Activated T-cell treated with anti-CD3 and anti-CD28 coated beads, Interleukin-2, amount 50 U/mL, for 4 hours (primary cell): ENCODE measurements at regions not wholly inside any gene's neighbourhood (a gene's known extent, or its start where the extent isn't known, plus 50 kb on each side); places are given as distances from the start of the nearest gene placed in this dataset.

Experiments used
- ATAC-seq, 2 donors: fragments of 200-7000 bp; cut with Tn5 transposase; one replicate each; pipeline ENCODE4 v1.10.0; 2021
- DNase-seq: peaks from one replicate; pipeline ENCODE4 v3.0.0-alpha.2; 2020
- H3K27me3 Mint-ChIP-seq: one replicate; pipeline ENCODE4 v1.8.0; 2021; ENCODE audit warnings: low read depth, mixed read lengths
- H3K36me3 Mint-ChIP-seq: one replicate; pipeline ENCODE4 v1.8.0; 2022; ENCODE audit warnings: mixed read lengths; ENCODE audit not compliant: insufficient read depth
- H3K4me1 Mint-ChIP-seq: one replicate; pipeline ENCODE4 v1.8.0; 2021; ENCODE audit warnings: low read depth, mixed read lengths
- H3K4me3 Mint-ChIP-seq: one replicate; pipeline ENCODE4 v1.8.0; 2021; ENCODE audit warnings: mild to moderate bottlenecking, moderate library complexity, mixed read lengths
- H3K9me3 Mint-ChIP-seq: one replicate; pipeline ENCODE4 v1.8.0; 2021; ENCODE audit warnings: mixed read lengths

DNA sequence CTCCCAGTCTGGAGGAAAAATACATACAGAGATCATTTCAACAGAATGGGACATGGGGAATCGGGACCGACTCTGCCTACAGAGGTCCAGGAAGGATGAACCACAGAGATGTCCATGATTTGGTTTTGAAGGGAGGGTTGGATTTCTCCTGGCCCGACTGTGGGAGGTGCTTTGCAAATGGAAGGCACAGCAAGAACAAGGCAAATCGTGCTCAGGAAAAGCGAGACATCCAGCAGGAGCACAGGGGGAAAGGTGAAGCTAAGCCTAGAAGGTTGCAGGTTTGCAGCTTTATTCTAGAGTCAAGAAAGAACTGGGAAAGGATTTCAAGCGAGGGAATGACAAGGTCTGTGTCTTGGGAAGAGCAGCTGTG is 181.9 kb downstream of the OPA1 start:
- ATAC-seq (no peak), DNase-seq (no peak)
- Mint-ChIP-seq H3K27me3 (peaks cover 28% of the 10 kb centered on the region), H3K9me3 (no peaks in the 10 kb centered on the region), H3K4me1 (peaks cover 7% of the 10 kb centered on the region), H3K36me3 (no peaks in the 10 kb centered on the region), H3K4me3 (no peak overlapping the region)

DNA sequence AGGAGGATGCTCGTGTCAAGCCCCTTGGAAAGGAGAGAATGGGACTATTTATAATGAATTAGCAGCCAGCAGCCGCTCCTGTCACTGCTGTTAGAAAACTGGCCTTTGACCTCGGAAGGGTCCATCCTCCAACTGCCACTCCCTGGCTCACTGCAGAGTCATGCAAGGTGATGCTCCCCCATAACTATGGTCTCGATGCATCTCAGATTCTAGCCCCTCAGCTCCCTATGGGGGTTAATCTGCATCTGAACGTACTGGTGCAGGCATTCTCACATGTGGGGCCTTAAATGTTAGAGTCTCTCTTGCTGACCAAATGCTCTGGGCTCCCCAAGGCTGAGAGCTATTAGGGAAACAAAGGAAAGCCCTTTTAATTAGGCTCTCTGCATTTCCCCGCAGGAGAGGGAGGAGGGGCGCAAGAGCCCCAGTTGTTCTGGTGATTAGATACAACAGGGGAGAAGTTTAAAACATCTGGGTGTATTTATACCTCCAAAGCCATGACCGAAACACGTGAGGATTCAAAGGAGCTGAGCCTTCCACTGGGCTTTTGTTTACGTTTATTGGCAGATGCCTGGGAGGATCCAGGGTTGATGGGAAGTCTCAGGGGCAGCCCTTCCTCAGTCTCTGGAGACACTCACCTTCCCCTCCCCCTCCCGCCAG is 182.5 kb downstream of the OPA1 start:
- Mint-ChIP-seq H3K4me3 (no peak overlapping the region), H3K9me3 (no peaks in the 10 kb centered on the region), H3K27me3 (peaks cover 32% of the 10 kb centered on the region), H3K4me1 (peaks cover 7% of the 10 kb centered on the region), H3K36me3 (no peaks in the 10 kb centered on the region)
- DNase-seq (no peak), ATAC-seq (no peak)

DNA sequence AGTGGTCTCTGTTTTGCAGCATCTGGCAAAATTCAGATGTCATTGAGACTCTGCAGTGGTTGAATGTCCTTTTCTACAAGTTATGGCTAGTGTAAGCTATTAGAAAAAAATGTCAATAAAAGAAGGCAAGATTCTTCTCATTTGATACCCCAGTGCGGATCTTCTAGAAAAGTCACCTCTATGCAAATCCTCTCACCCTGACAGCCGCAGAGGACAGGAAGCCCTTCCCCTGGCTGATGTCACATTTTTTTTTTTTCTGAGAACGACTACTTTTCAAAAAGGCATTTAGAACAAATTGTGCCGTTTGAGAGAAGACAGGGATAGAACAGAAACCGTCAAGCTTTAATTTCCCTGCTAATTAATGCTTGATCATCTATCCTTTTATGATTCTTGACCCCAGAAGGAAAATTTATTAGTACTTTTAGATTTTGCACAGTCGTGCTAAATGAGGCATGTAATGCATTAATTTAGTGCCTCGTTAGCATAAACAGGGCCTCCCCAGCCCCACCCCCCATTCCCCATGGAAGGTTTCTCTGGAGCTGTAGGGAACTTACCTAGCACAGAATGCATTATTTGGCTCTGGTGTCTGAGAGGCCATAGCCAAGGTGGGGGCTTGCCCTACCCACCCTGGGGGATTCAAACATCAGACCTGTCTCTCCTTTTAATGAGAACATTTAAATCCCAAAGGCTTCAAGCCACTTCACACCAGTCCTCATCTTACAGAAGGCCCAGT is 183.8 kb downstream of the OPA1 start:
- Mint-ChIP-seq H3K9me3 (no peaks in the 10 kb centered on the region), H3K27me3 (peaks cover 35% of the 10 kb centered on the region), H3K4me3 (no peak overlapping the region), H3K36me3 (no peaks in the 10 kb centered on the region), H3K4me1 (peaks cover 7% of the 10 kb centered on the region)
- DNase-seq (no peak), ATAC-seq (no peak)

DNA sequence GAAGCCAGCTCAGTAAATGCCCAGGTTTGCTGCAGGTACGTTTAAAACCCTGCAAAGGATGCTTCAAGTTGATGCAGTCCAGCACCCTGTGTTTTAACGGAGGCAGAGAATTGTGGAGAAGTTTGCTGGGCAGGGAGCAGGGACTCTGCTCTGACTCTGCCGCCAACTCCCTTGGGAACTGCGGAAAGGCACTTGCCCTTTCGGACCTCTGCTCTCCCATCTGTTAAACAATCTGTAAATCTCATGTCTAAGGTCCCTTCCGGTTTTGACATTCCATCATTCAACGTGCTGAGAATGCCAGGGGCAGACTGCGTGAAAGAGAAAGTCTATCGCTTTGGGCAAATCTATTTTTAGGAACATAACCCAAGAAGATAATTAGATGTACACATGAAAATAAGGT is 184.5 kb downstream of the OPA1 start:
- DNase-seq, result no peak
- Mint-ChIP-seq H3K9me3 (no peaks in the 10 kb centered on the region), H3K36me3 (no peaks in the 10 kb centered on the region), H3K27me3 (peaks cover 37% of the 10 kb centered on the region), H3K4me1 (peaks cover 7% of the 10 kb centered on the region), H3K4me3 (no peak overlapping the region)
- ATAC-seq, result no peak

DNA sequence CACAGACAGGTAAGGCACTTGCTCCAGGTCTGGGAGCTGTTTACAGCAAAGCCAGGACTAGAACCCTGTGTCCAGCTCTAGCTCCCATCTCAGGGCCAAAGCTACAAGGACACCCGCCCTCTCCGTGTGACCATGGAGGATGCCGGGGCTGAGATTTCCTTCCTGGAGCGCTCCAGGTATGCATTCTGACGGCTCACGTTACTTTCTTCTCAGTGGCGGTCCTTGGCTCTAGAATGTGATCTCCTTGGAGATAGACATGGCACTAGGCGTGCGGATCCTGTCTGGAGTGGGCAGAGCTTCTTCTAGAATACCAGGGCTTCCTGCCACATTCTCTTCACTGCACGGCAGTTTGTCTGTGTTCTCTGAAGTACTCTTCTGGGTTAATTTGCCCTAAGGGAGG is 185.7 kb downstream of the OPA1 start:
- ATAC-seq (no peak), DNase-seq (no peak)
- Mint-ChIP-seq H3K9me3 (no peaks in the 10 kb centered on the region), H3K36me3 (no peaks in the 10 kb centered on the region), H3K4me1 (peaks cover 7% of the 10 kb centered on the region), H3K4me3 (no peak overlapping the region), H3K27me3 (peaks cover 35% of the 10 kb centered on the region)

DNA sequence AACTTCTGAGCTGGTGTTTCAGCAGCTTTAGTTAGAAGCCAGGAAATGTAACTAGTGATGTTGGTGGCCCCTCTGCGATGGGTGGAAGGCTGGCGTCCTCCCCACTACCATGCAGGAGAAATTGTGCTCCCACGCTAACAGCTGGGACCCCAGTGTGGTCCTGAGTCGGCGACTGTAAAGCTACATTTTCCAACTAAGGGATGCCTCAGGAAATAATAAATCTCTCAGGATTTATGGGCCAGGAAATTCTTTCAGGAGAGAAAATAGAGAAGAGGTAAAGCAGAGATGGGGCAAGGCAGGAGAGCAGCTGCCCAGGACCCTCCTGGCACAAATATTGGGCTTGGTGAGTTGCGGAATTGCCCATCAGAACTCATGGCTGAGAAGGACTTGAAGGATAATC is 186.9 kb downstream of the OPA1 start:
- no peaks in the 10 kb centered on the region for H3K9me3 Mint-ChIP-seq
- peaks cover 7% of the 10 kb centered on the region for H3K4me1 Mint-ChIP-seq
- DNase-seq, result no peak
- H3K27me3 Mint-ChIP-seq, result peaks cover 29% of the 10 kb centered on the region
- ATAC-seq, result no peak
- no peaks in the 10 kb centered on the region for H3K36me3 Mint-ChIP-seq
- H3K4me3 Mint-ChIP-seq, result no peak overlapping the region

DNA sequence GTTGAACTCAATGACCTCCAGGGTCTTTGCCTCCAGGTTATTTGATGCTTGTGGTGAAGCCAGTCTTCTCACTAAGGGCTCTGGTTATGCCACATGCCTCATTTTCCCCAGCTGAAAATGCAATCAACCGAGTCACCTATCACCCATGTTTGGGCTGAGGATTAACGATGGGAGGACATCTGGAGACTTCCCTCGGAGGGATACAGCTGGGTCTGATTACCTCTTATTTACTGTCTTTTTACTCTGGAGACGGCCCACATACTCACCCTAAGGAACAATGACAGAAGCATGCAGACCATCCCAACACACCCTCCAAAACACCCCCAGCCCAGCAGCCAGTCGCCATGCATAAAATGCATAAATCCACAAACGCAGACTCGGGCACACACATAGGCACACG is 187.4 kb downstream of the OPA1 start:
- no peak for ATAC-seq
- no peak for DNase-seq
- Mint-ChIP-seq H3K36me3 (no peaks in the 10 kb centered on the region), H3K4me3 (no peak overlapping the region), H3K4me1 (peaks cover 7% of the 10 kb centered on the region), H3K9me3 (no peaks in the 10 kb centered on the region), H3K27me3 (peaks cover 26% of the 10 kb centered on the region)

DNA sequence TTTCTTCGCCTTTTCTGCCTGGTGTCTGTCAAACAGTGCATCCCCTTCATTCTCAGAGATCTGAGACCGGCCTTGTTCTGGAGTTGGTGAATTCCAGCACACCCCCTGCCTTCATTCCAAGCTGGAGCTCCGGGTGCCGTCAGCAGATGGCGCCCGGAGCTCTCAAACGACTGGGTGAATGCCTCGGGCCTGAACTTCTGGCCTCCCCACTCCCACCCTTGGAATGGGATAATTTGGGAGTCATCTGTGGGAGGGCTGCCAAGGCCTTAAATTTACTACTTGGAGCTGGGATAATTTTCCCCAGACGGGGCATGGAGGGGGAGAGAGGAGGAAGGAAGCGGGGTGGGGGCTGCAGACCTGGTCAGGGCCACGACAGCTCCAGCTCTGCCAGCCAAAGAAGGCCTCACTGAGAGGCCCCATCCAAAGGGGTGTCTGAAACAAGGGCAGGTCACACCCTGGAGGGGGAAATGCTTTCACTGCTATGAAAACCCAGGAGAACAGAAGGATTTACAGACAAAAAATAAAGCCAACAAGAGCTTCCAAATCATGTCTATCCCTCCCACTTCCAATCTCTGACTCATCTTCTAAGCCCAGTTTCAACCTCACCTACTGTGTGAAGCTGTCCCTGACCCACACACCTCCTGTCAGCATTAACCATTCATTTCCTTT is 187.9 kb downstream of the OPA1 start:
- H3K4me1 Mint-ChIP-seq, result peaks cover 7% of the 10 kb centered on the region
- no peak overlapping the region for H3K4me3 Mint-ChIP-seq
- H3K36me3 Mint-ChIP-seq, result no peaks in the 10 kb centered on the region
- DNase-seq (no peak), ATAC-seq (no peak)
- H3K9me3 Mint-ChIP-seq, result no peaks in the 10 kb centered on the region
- H3K27me3 Mint-ChIP-seq, result peaks cover 26% of the 10 kb centered on the region

DNA sequence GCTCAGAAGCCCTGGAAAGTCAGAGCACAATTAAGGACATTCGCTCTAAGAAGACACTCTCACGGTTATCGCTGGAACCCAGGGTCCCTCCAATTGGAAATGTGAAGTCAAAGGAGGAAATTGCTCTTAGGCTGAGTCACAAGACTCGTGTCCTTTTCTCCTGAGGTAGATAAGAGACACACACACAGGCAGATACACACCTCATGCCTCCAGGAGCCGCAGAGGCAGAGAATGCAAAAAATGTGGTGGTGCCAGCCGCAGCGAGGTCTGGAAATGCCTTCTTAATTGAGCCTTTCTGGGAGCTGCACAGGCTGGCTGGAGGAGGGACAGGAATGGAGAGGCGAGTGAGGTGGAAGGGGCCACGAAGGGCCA is 189.3 kb downstream of the OPA1 start:
- H3K4me3 Mint-ChIP-seq, result no peak overlapping the region
- ATAC-seq (no peak), DNase-seq (no peak)
- no peaks in the 10 kb centered on the region for H3K36me3 Mint-ChIP-seq
- H3K27me3 Mint-ChIP-seq, result peaks cover 27% of the 10 kb centered on the region
- no peaks in the 10 kb centered on the region for H3K4me1 Mint-ChIP-seq
- no peaks in the 10 kb centered on the region for H3K9me3 Mint-ChIP-seq

DNA sequence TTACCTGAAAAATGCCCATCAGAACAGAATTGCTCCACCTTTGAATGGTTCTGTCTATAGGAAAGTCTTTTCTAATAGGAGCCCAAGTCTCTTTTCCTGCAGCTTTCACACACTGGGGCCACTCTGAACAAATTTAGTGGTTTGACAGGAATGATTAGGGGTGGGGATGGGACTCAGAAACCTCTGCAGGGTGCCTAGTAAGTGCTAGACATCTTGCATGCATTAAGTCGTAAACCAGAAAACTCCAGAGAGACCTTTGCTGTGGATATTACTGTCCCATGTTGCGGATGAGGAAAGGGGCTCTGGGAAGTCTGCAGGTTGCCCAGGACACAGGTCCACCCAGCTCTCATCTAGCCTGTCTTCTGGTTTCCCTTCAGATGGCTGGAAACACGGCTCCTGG is 189.7 kb downstream of the OPA1 start:
- no peak overlapping the region for H3K4me3 Mint-ChIP-seq
- no peaks in the 10 kb centered on the region for H3K4me1 Mint-ChIP-seq
- H3K9me3 Mint-ChIP-seq, result no peaks in the 10 kb centered on the region
- DNase-seq (no peak), ATAC-seq (no peak)
- peaks cover 28% of the 10 kb centered on the region for H3K27me3 Mint-ChIP-seq
- no peaks in the 10 kb centered on the region for H3K36me3 Mint-ChIP-seq

DNA sequence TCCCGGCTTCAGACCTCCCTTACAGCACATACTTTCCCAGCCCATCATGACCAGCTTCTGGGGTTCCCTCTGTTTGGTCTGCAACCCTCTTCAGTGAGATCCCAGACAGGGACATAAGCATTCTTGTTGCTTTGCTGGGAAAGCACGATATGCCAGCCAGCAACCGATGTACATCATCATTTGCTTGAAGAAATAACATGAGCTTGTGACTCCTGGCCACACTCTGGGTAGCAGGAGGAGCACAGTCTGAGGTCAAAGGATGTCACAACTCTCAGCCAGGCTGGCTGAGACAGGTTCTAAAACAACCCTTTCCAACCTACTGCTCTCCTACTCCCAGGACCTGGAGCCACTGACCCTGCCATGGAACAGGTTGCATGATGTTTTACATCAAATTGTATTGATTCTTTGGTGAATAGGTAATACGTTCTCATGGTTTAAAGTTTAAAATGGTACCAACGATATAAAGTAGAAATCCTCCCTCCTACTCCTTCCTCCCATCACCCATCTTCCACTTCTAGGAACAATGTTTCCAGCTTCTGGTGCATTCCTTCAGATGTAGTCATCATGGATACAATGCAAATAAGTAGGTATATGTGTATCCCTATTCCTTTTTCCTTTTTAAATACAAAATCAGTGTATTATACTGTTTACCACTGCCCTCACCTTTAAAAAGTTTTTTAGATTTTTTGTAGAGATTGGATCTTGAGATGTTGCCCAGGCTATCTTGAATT is 190.3 kb downstream of the OPA1 start:
- ATAC-seq, result no peak
- Mint-ChIP-seq H3K36me3 (no peaks in the 10 kb centered on the region), H3K4me3 (no peak overlapping the region), H3K4me1 (no peaks in the 10 kb centered on the region), H3K27me3 (peaks cover 30% of the 10 kb centered on the region), H3K9me3 (no peaks in the 10 kb centered on the region)
- DNase-seq, result no peak

DNA sequence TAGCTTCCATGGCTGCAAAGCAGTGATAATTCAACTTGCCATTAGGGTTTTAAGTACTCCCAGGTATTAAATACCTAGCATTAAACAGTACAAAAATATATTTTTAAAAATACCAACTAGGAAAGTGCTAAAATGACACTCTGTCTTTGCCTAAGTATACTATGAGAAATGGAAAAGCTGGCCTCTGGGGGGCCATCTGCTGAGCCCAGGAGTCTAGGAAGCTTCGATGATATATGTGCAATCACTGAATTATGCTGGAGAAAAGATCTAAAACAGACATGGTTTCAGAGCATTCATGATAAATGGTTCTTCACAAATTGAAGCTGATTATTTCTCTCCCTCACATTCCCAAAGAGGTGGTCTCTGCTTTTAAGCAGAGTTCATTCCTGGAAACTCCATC is 191.8 kb downstream of the OPA1 start:
- H3K4me3 Mint-ChIP-seq, result no peak overlapping the region

DNA sequence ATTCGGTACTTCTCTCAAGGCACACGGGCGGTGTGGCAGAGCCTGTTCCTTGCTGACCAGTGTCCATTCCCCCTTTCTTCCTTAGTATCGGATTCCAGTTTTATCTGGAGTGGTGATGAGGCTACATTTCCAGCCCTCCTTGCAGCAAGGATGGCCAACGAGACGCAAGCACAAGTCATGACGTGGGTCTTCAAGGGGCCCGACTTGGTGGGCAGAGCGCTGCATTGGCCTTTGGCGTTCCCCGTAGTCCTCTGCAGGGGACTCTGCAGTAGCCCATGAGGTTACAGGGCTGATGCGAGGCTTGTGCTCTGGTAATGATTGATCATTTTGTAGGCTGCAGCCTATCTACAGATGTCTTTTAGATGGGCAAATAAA is 194.5 kb downstream of the OPA1 start:
- H3K4me3 Mint-ChIP-seq, result no peak overlapping the region
- ATAC-seq (no peak), DNase-seq (no peak)
- peaks cover 13% of the 10 kb centered on the region for H3K27me3 Mint-ChIP-seq
- H3K4me1 Mint-ChIP-seq, result no peaks in the 10 kb centered on the region
- no peaks in the 10 kb centered on the region for H3K9me3 Mint-ChIP-seq
- H3K36me3 Mint-ChIP-seq, result no peaks in the 10 kb centered on the region

More for the DNA sequence above, 191.8 kb downstream of the OPA1 start:
- Mint-ChIP-seq H3K27me3 (peaks cover 18% of the 10 kb centered on the region), H3K4me1 (no peaks in the 10 kb centered on the region), H3K9me3 (no peaks in the 10 kb centered on the region), H3K36me3 (no peaks in the 10 kb centered on the region)
- DNase-seq (no peak), ATAC-seq (no peak)

DNA sequence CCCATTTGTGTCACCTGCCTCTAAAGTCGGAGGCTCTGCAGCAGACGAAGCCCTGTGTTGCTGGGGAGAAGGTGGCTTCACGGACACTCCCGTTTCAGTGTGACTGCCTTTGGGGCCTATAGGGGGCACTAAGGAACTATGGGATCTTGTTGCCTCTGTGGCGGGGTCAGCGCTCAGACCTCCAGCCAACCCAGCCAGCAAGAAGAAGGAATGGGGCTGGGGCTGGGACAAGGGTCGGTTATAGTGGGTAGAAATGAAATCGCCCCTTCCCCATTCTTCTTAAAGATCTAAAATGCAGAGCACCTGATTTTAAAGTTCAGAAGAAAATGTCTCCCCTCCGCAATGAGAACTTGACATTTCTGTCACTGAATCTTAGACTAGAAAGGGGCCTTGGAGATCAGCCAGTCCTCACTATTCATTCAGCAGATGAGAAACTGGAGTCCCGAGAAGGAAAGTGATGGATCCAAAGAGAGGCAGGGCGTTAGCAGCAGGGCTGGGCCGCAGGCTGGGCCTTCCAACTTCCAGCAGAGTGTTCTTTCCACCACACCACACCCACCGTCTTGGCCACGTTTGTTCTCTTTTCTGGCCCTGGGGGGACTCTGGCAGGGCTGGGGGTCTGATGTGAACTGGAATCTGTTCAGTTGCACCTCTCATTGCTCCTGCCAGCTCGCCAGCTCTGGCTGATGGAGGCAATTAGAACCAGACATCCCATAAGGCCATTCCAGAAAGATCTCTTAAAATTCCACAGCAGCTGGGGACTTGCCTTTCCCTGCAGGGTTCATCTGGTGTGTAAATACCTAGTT is 195.4 kb downstream of the OPA1 start:
- Mint-ChIP-seq H3K4me1 (no peaks in the 10 kb centered on the region), H3K27me3 (peaks cover 15% of the 10 kb centered on the region), H3K9me3 (no peaks in the 10 kb centered on the region), H3K4me3 (no peak overlapping the region), H3K36me3 (no peaks in the 10 kb centered on the region)
- DNase-seq (no peak), ATAC-seq (peak; percentile 41 to 46)
